Erythroblast (primary cell): ENCODE measurements at regions not wholly inside any gene's neighbourhood (a gene's known extent, or its start where the extent isn't known, plus 50 kb on each side); places are given as distances from the start of the nearest gene placed in this dataset.

Experiments used
- GATA1 ChIP-seq: IDR thresholded peaks from 2 replicates; pipeline ENCODE4 v1.6.1; 2011; ENCODE audit warnings: low read depth, mild to moderate bottlenecking, control low read depth, low read length, moderate library complexity
- POLR2A ChIP-seq: IDR thresholded peaks from 2 replicates; pipeline ENCODE4 v1.6.1; 2011; ENCODE audit warnings: mild to moderate bottlenecking, low read length

GRCh38 chr3:99094606-99095005 lies 193.1 kb upstream of the DCBLD2 start:
- TF ChIP-seq POLR2A (no peak), GATA1 (no peak)
